HepG2 (cell line): ENCODE measurements at regions not wholly inside any gene's neighbourhood (a gene's known extent, or its start where the extent isn't known, plus 50 kb on each side); places are given as distances from the start of the nearest gene placed in this dataset.

ENCODE experiments used
- ATAC-seq: fragments of 200-7000 bp; cut with Tn5 transposase; 3 replicates; pipeline ENCODE4 v1.9.1; 2020; ENCODE audit warnings: mild to moderate bottlenecking, moderate library complexity
- BruUV-seq: library from RNA; stranded (reverse); fragments of 400-500 nt; replicated peaks from 2 replicates; lab custom pipeline; 2021; lab: Mats Ljungman, UMichigan
- CTCF ChIA-PET: fragments of 300-600 bp; formaldehyde crosslinking; extraction: SDS; loops from one replicate; lab custom pipeline; 2021; ENCODE audit warnings: low total read pairs, inconsistent platforms, low intra/inter-chr PET ratio; lab: Yijun Ruan, JAX
- POLR2A ChIA-PET: fragments of 350-600 bp; sonication (Branson Sonifier 250); formaldehyde crosslinking; loops from one replicate; lab custom pipeline; 2020; ENCODE audit warnings: antibody characterized with exemption, inconsistent platforms; lab: Yijun Ruan, JAX
- DNase-seq: peaks from one replicate; pipeline ENCODE4 v3.0.0-alpha.2; 2015; ENCODE audit warnings: low spot score
- FAIRE-seq: peaks from 3 replicates; lab custom pipeline; 2011; peaks lifted over from hg19 to GRCh38; lab: Jason Lieb, UNC
- H2AFZ ChIP-seq: one replicate; pipeline ENCODE4 v1.6.1; 2011; ENCODE audit warnings: low read length, inconsistent platforms
- H3K27ac ChIP-seq: fragments of 300-600 bp; 3 replicates; pipeline ENCODE4 v1.8.0; 2011; ENCODE audit warnings: mixed run types, mild to moderate bottlenecking, mixed read lengths, low read length, inconsistent platforms; ENCODE audit not compliant: insufficient read depth; ENCODE audit errors: extremely low read length
- H3K27me3 ChIP-seq, 2 experiments: fragments of 200-600 bp in 1 of 2; 2 replicates in 1 of 2; 3 replicates in 1 of 2; pipeline versions ENCODE4 v1.6.0 to v1.8.0; 2011; ENCODE audit warnings: low read length in 2 of 2, mild to moderate bottlenecking in 2 of 2, moderate library complexity in 2 of 2, inconsistent platforms in 1 of 2; ENCODE audit not compliant: insufficient read depth in 2 of 2, control insufficient read depth in 1 of 2
- H3K36me3 ChIP-seq, 2 experiments: fragments of 200-600 bp in 1 of 2; replicated peaks in 1 of 2; 2 replicates in 1 of 2; 3 replicates in 1 of 2; pipeline versions ENCODE4 v1.5.1 to v1.8.0; 2011; ENCODE audit warnings: low read length in 2 of 2, inconsistent platforms in 1 of 2; ENCODE audit not compliant: insufficient read depth in 2 of 2, control insufficient read depth in 1 of 2
- H3K4me1 ChIP-seq: 2 replicates; pipeline ENCODE4 v1.5.1; 2012; ENCODE audit warnings: low read length, inconsistent platforms; ENCODE audit not compliant: insufficient read depth
- H3K4me2 ChIP-seq: 2 replicates; pipeline ENCODE4 v1.6.0; 2011; ENCODE audit warnings: low read depth, low read length, inconsistent platforms
- H3K4me3 ChIP-seq, 3 experiments: fragments of 200-600 bp in 1 of 3; sonication (generic), shearing (Covaris generic) in 1 of 3; replicated peaks in 1 of 3; 2 replicates each; pipeline ENCODE4 v1.5.1; 2011 to 2016; ENCODE audit warnings: low read length in 3 of 3, inconsistent platforms in 2 of 3, low read depth in 2 of 3, mild to moderate bottlenecking in 2 of 3, control low read depth in 1 of 3, mixed read lengths in 1 of 3; ENCODE audit not compliant: insufficient read depth in 1 of 3
- H3K79me2 ChIP-seq: one replicate; pipeline ENCODE4 v1.6.1; 2011; ENCODE audit warnings: low read length, inconsistent platforms; ENCODE audit not compliant: insufficient read depth
- H3K9ac ChIP-seq: 2 replicates; pipeline ENCODE4 v1.6.0; 2011; ENCODE audit warnings: mild to moderate bottlenecking, low read depth, low read length, inconsistent platforms; ENCODE audit not compliant: insufficient read depth
- H3K9me3 ChIP-seq: 2 replicates; pipeline ENCODE4 v1.5.1; 2012; ENCODE audit warnings: mild to moderate bottlenecking, low read length
- H4K20me1 ChIP-seq: 2 replicates; pipeline ENCODE4 v1.6.0; 2011; ENCODE audit warnings: inconsistent platforms, mild to moderate bottlenecking, low read length, moderate library complexity; ENCODE audit not compliant: insufficient read depth
- BHLHE40 ChIP-seq: IDR thresholded peaks from 2 replicates; pipeline ENCODE4 v1.6.1; 2011; ENCODE audit warnings: low read length, improper control_type of control experiment
- DDIT3 ChIP-seq: sonication (generic); formaldehyde crosslinking; IDR thresholded peaks from 2 replicates; pipeline ENCODE4 v1.4.0; 2020; ENCODE audit warnings: mild to moderate bottlenecking, missing genetic modification reagents
- HNRNPUL1 ChIP-seq: fragments of 200-400 bp; formaldehyde crosslinking; IDR thresholded peaks from 2 replicates; pipeline ENCODE4 v1.6.1; 2017; ENCODE audit warnings: low read depth, mild to moderate bottlenecking, low read length, moderate library complexity
- MAF1 ChIP-seq: sonication (generic); formaldehyde crosslinking; IDR thresholded peaks from 2 replicates; pipeline ENCODE4 v1.5.0; 2020; ENCODE audit warnings: missing genetic modification reagents, borderline replicate concordance
- NR2C2 ChIP-seq: sonication (generic); formaldehyde crosslinking; IDR thresholded peaks from 2 replicates; pipeline ENCODE4 v1.4.0; 2020; ENCODE audit warnings: missing genetic modification reagents, mild to moderate bottlenecking, moderate library complexity, borderline replicate concordance
- SMC3 ChIP-seq: IDR thresholded peaks from 2 replicates; pipeline ENCODE4 v1.6.1; 2011; ENCODE audit warnings: low read length, improper control_type of control experiment
- SNAPC5 ChIP-seq: sonication (generic); formaldehyde crosslinking; IDR thresholded peaks from 2 replicates; pipeline ENCODE4 v1.8.1; 2023; ENCODE audit warnings: mild to moderate bottlenecking, missing genetic modification reagents, borderline replicate concordance
- SP140L ChIP-seq: sonication (generic); formaldehyde crosslinking; IDR thresholded peaks from 2 replicates; pipeline ENCODE4 v1.4.0; 2020; ENCODE audit warnings: missing genetic modification reagents, borderline replicate concordance
- THAP8 ChIP-seq: sonication (generic); formaldehyde crosslinking; IDR thresholded peaks from 2 replicates; pipeline ENCODE4 v1.5.1; 2020; ENCODE audit warnings: missing genetic modification reagents, mild to moderate bottlenecking, borderline replicate concordance
- ZNF180 ChIP-seq: sonication (generic); formaldehyde crosslinking; IDR thresholded peaks from 2 replicates; pipeline ENCODE4 v1.4.0; 2020; ENCODE audit warnings: low read depth, missing genetic modification reagents, borderline replicate concordance
- ZNF280B ChIP-seq: sonication (generic); formaldehyde crosslinking; IDR thresholded peaks from 2 replicates; pipeline ENCODE4 v1.5.0; 2020; ENCODE audit warnings: missing genetic modification reagents, mild to moderate bottlenecking, borderline replicate concordance
- ZNF431 ChIP-seq: sonication (generic); formaldehyde crosslinking; IDR thresholded peaks from 2 replicates; pipeline ENCODE4 v1.9.0; 2022; ENCODE audit warnings: missing genetic modification reagents, low read depth, mild to moderate bottlenecking, borderline replicate concordance
- ZNF788 ChIP-seq: sonication (generic); formaldehyde crosslinking; IDR thresholded peaks from 2 replicates; pipeline ENCODE4 v1.5.0; 2020; ENCODE audit warnings: mild to moderate bottlenecking, missing genetic modification reagents, borderline replicate concordance
- ZNF790 ChIP-seq: sonication (generic); formaldehyde crosslinking; IDR thresholded peaks from 2 replicates; pipeline ENCODE4 v1.8.0; 2022; ENCODE audit warnings: missing genetic modification reagents, mild to moderate bottlenecking, borderline replicate concordance
- ZNF891 ChIP-seq: sonication (generic); formaldehyde crosslinking; IDR thresholded peaks from 2 replicates; pipeline ENCODE4 v1.5.0; 2020; ENCODE audit warnings: mild to moderate bottlenecking, missing genetic modification reagents
- WGBS: methylation state at CpG from one replicate; pipeline ENCODE4 v1.1.6; 2017; ENCODE audit warnings: low lambda C conversion rate; 5-methylcytosine and 5-hydroxymethylcytosine counted together
- in situ Hi-C: cut with HindIII; loops from 2 replicates; pipeline ENCODE4 v1.10.0; 2017; ENCODE audit warnings: low pct_unique_long_range_greater_than_20kb; ENCODE audit not compliant: extremely low pct_ligation_motif_present
- intact Hi-C: fragments of 100-400 bp; cut with micrococcal nuclease; formaldehyde crosslinking; loops from one replicate; pipeline ENCODE4 v1.10.0; 2022; ENCODE audit not compliant: unreplicated experiment

GRCh38 chr2:105502625-105503334, 103.9 kb upstream of the FHL2 start:
- no peak overlapping the region for H3K4me2 ChIP-seq
- H3K4me3 ChIP-seq: no peak overlapping the region
- H3K9ac ChIP-seq: no peak overlapping the region
- no peaks in the 10 kb centered on the region for H3K79me2 ChIP-seq
- ATAC-seq (no peak), DNase-seq (no peak), FAIRE-seq (no peak)
- no peaks in the 10 kb centered on the region for H4K20me1 ChIP-seq
- BruUV-seq: no TSS peak
- H3K27ac ChIP-seq: no peak overlapping the region
- H3K36me3 ChIP-seq: no peaks in the 10 kb centered on the region
- no peaks in the 10 kb centered on the region for H3K4me1 ChIP-seq
- peaks cover 0 to 14% of the 10 kb centered on the region in 2 experiments; a peak in 2 of 5 replicates for H3K27me3 ChIP-seq
- ChIA-PET POLR2A (no interaction called here), CTCF (no interaction called here)
- 24% methylated on average over 2 of the region's 2 CpGs for WGBS
- intact Hi-C loops (no loop called here), in situ Hi-C loops (no loop called here)
- no peak overlapping the region for H2AFZ ChIP-seq
- TF ChIP-seq SNAPC5 (CRISPR knock-in tag) (no peak), NR2C2 (no peak), ZNF790 (no peak), ZNF891 (no peak), DDIT3 (CRISPR knock-in tag) (no peak), MAF1 (CRISPR knock-in tag) (no peak), ZNF788 (CRISPR knock-in tag) (no peak), HNRNPUL1 (no peak), THAP8 (CRISPR knock-in tag) (no peak), BHLHE40 (no peak), ZNF280B (CRISPR knock-in tag) (no peak), ZNF180 (CRISPR knock-in tag) (no peak), ZNF431 (CRISPR knock-in tag) (no peak), SP140L (no peak), SMC3 (no peak)
- H3K9me3 ChIP-seq: no peaks in the 10 kb centered on the region
